Activated CD4-positive, alpha-beta T cell treated with anti-CD3 and anti-CD28 coated beads, Interleukin-2, Interleukin-6, amounts not matched to agents 100 ng/mL and 50 ng/mL, durations not matched to agents 16 hours and 8 hours (primary cell): ENCODE measurements at regions not wholly inside any gene's neighbourhood (a gene's known extent, or its start where the extent isn't known, plus 50 kb on each side); places are given as distances from the start of the nearest gene placed in this dataset.
"Not testable (repeated sequence)": the region's sequence is repeated elsewhere in the genome, so short reads cannot be mapped to it uniquely, and the experiment has no call there.

Experiments
- DNase-seq: peaks from one replicate; pipeline ENCODE4 v3.0.0-alpha.2; 2020

DNA sequence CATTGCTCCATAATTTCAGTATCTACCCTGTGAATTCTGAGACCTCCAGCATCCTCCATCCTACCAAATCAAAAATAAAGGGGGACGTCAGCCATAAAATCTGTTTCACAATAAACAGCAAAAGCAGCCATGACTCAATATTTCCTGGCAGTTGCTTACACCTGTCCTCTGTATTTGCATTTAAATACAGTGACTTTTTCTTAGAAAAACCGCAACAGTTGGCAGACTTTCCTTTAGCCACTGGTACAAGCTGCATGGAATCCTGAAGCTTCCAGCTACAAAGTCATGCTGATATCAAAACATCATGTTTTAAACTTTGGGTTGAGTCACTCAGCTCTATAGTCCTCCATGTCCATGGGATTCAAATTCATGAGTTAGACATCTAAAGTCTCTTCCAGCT is 278.0 kb upstream of the KAZN start:
- DNase-seq, result no peak

DNA sequence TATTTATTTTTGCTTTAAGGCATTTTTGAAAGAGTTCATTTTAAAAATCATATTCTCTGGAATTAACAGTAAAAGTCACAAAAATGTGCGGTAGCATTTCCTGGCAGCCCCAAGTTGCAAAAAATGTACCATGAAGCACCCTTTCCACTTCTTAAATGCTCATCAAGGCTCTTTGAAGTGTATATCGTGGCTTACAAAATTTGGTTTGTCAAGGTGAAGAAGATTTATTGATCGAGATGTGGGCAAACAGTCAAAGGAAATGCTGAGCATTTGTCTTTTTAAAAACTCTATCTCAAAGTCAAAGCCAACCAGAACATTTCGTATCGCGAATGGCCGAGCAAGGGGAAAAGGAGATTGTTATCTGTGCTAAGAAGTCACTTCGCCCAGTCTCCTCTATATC is 277.5 kb upstream of the KAZN start:
- no peak for DNase-seq

DNA sequence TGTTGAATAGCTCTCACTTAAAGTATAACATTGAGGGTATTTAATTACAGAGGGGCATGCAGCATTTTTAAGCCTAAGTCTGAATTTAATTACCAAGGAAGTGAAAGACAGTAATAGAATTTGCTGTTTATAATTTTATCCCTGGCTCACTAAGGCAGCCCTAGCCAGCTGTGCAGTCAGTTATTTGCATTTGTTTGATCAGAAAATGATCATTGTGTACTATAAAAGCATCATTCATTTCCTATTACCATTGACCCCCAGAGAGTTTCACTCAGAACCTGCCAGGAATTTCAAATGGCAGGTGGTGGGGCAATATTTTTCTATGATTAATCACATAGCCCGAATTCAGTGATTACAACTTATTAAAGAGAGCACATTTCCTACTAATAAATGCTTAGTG is 277.1 kb upstream of the KAZN start:
- DNase-seq, result no peak

DNA sequence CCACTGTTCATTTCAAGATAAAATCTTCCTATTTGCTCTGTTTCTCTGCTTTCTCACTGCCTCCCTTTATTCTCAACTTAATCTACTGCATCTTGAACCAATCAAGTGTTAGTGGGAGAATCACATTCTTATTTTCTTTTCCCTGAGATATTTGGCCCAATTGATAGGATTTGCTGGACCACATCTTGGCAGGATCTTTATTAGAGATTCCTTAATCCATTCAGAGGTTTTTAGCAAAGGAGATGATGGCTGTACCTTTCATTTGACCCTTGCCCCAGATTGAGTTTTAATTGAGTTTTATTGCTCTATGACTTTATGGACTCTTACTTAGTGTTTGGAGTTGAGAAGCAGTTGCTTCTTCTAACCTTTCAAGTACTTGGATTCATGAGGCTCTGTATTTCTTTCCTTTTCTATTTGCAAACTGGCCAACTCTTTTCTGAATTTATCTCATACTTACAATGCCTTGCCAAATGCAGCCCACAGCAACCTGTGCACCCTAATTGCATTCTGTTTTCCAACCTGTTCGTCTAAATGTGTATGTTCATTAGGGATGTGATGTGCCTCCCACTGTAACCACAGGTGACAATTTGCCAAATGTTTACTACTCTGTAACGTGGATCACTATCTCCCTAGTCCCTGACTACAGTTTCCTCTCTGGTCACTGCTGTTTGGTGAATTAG is 274.8 kb upstream of the KAZN start:
- DNase-seq, result no peak

DNA sequence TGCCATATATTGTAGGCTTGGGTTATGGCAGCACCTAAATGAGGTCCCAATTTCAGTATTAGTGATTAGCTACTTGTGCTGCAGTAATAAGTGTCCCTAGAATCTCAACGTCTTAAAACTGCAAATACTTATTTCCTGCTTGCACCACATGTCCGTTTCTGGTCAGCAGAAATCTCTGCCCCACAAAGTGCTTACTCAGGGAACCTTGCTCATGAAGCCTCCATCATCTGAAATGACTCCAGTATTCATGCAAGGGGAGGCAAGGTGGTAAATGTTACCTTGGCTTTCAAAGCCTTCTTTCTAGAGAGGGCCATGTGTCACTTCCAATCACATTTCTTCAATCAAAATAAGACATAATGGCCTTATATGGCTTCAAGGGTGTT is 274.2 kb upstream of the KAZN start:
- DNase-seq, result no peak

DNA sequence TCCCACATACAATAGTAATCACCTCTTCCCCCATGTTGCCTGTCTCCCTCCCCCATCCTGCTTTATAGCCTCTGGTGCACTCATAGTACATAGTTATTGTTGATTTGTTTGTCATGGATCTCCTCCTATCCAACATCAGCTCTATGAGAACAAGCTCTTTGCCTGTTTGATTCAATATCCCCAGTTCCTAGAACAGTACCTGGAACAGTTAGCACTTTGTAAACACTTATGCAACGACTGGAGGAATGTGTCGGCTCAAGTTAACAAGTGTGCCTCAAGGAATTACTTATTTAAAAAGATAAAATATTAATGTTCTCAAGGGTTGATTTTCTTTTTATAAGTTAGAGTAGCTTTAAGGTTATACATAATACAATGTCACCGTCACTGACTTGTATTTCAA is 271.6 kb upstream of the KAZN start:
- no peak for DNase-seq

DNA sequence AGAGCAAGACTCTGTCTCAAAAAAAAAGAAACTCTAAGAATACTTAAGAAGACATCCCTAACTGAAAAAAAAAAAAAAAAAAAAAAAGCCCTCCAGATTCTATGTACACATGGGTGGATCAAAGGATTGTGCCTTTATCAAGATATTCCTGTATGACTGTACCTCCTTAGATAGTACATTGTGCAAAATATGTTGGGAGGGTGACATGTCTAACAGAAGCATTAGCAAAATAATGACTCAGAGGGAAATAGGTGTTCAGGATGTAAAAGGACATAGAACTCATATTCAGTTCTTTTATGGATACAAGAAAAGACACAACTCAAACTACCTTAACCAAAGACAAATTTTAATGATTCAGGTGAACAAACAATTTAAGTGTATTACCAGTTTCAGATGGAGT is 269.8 kb upstream of the KAZN start:
- no peak for DNase-seq

DNA sequence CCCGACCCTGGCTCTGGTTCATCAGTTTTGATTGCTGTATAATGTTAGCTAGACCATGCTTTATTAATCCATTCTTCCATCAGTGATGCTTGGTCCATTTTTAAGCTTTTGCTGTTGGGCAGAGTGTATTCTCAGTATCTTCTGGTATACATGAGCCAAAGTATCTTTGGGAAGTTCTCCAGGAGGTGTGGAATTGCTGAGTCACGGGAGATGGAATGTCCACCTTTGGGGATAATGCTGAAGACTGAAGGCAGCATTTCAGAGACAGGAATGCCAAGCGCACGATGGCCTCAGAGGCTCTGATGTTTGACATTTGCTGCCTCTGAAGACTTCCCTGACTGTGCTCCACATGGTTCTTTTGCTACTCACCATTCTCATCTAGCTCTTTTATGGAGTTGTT is 266.3 kb upstream of the KAZN start:
- no peak for DNase-seq

DNA sequence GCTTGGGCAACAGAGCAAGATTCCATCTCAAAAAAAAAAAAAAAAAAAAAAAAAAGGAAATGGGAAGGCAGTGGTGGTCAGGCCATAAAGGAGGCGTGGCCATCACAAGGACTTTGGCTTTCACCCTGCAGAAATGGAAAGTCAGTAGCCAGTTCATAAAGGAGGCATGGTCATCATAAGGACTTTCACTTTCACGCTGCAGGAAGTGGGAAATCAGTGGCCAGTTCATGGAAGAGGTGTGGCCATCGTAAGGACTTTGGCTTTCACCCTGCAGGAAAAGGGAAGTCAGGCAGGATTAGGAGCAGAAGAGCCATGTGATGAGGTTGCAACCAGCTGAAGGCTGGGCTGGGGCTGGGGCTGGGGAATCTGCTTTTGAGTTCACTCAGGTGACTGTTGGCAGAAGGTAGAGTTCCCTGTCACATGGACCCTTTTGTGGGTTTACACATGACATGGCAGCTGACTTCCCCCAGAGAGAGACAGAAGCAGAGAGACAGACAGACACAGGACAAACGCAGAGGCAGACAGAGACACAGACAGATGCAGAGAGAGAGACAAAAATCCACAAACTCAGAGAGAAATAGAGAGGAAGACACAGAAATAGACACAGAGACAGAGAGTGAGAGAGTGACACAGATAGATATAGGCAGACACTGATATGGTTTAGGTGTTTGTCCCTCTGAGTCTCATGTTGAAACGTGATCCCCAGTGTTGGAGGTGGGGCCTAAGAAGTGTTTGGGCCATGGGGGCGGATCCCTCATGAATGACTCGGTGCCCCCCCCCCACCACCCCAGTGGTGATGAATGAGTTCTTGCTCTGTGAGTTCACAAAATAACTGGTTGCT is 263.9 kb upstream of the KAZN start:
- DNase-seq, result no peak

DNA sequence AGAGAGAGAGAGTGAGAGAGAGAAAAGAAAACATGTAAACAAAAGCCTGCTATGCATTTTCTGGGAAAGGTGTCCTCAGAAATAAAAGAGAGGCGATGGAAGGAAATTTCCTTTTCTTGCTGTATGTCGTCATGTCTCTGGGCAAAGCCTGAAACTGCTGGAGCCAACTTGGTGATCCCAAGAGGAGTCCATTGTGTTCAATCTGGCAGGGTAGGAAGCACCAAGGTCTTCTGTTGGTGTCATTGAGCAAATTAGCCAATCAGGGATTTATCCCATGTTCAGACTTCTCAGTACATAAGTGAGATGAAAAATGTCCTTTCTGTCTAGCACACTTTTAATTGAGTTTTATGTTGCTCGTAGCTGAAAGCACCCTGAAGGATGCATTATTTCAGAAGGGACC is 260.0 kb upstream of the KAZN start:
- no peak for DNase-seq

DNA sequence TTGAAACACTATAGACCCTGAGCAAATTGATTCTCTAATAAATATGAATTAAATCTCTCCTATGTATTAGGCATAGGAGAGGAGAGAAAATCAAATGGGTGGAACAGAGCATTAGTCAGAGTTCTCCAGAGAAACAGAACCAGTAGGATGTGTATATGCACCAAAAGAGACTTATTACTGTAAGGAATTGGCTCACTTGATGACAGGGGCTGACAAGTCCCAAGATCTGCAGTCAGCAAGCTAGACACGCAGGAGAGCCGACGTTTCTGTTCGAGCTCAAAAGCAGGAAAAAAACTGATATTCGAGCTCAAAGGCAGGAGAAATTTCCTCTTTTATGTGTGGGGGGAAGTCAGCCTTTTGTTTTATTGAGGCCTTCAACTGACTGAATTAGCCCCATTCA is 259.2 kb upstream of the KAZN start:
- DNase-seq, result no peak

DNA sequence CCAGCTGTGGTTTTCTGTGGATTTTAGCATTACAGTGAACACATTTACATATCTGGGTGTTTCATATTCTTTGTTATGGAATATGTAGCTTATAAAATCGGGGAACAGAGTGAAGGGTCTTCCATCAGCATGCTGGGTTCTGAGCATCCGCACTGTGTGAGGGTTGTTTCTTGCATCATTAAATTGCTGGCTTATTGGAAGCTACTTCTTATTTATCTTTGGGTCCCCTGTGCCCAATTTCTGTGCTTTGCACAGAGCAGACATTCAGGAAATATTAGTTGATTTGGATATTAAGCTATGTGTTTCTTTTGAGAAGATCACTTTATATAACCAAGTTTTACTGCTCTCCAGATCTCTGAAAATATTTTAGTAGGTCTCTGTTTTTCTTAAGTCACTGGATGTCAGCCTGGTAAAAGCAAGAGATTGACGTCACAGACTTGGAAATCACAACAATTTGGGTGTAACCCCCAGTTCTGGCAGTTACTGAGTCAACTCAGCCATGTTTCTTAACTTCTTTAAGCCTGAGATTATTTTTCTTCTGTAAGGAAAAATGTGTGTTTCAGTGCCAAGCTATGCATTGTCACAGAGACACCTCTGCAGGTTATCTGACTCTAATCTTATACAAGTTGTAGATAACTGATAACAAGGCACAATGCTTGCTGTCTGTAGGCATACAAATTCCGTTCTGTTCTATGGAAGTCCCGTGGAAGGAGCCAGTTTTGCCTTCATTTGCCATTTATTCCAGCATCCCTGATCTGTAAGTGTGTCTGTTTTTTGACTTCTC is 258.3 kb upstream of the KAZN start:
- DNase-seq, result no peak

DNA sequence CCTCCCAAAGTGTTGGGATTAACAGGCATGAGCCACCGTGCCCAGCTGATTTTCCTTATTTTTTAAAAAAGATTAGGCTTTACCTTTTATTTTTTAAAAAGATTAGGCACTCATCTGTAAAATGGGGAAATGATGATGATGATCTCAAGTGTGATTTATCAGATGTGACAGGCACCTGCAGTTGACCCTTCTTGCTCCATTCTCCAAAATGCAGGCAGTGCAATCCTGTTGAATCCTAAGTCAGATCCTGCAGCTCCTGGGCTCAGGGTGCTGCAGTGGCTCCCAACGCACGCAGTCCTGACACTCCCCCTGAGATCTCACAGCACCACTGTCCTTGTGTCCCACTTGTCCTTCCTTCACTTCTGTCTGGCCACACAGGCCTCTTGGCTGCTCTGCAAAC is 257.3 kb upstream of the KAZN start:
- no peak for DNase-seq

DNA sequence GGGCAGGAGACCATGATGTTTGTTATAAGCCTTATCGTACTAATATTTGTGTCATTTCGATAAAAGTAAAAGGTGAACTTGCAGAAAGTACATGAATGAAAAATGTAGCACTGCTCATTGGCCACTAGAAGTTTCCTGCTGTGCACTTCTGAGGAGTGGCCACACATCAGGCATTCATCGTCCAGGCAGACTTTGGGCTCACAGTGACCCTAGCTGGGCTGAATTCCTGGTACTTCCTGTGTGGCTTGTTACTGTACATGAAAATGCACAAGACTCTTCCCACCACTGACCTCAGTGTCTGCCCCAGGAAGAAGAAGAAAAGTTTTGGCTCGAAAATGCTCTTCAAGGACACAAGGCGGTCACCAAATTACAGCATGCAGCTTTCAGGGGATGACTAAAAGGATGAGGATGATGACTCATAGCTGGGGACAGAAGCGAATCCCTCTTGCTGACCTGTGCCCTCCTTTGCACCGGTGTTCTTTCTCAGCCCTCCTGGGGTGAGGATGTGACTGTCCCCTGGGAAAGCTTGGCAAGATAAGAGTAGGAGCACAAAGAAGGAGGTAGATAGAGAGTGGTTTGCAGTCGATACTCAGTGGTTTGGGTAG is 252.4 kb upstream of the KAZN start:
- no peak for DNase-seq

DNA sequence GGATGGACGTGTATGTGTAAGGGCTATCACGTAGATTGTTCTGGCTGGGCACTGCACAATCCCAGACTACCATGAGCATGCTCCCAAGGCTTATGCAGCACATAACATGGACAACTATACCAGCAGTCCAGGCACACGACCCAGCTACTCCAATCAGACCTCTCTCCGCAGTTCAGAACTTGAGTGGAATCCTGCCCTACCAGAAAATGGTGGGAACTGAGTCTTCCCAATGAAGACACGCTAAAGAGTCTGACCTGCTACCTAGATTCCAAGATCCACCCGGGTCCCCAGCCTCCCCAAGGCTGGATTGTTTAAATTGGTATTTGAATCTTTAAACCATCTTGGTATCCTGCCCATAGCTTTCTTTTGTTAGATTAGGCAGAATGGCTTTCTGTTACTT is 251.3 kb upstream of the KAZN start:
- no peak for DNase-seq

DNA sequence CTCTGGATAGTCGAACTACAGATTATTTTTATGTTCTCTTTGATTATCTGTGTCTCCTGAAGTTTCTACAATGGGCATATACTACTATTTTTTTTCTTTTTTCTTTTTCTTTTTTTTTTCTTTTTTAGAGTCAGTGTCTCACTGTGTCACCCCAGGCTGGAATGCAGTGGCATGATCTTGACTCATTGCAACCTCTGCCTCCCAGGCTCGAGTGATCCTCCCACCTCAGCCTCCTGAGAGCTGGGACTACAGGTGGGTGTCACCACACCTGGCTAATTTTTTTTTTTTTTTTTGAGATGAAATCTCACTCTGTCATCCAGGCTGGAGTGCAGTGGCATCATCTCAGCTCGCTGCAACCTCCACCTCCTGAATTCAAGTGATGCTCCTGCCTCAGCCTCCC is 250.7 kb upstream of the KAZN start:
- no peak for DNase-seq

DNA sequence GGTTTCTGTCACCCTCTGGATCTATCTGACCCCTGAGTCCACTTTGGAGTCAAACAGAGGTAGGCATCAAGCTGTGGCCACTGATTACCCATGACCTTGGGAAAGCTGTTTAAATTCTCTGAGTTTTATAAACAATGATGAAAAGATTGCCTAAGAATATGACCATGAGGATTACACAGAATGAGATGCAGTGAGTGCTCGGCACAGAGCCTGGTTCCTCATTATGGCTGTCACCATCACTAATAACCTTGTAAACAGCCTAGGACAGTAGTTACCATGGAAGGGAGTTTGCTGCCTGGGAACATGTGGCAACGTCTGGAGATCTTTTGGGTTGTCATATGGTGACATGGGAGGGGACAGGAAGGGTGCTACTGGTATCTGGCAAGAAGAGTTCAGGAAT is 248.3 kb upstream of the KAZN start:
- no peak for DNase-seq

DNA sequence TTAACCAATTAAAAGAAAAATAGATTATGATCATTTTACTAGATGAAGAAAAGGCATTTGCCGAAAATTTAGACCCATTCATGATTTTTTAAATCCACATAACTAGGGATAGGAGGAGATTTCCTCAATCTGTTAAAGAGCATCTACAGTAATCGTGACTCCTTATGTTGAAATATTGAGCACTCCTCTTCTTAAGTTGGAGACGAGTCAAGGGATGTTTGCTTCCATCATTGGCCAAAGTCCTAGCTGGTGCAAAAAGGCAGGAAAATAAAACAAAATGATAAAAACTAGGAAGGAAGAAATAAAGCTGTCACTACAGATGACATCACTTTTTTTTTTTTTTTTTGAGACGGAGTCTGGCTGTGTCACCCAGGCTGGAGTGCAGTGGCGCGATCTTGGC is 245.6 kb upstream of the KAZN start:
- DNase-seq, result no peak

DNA sequence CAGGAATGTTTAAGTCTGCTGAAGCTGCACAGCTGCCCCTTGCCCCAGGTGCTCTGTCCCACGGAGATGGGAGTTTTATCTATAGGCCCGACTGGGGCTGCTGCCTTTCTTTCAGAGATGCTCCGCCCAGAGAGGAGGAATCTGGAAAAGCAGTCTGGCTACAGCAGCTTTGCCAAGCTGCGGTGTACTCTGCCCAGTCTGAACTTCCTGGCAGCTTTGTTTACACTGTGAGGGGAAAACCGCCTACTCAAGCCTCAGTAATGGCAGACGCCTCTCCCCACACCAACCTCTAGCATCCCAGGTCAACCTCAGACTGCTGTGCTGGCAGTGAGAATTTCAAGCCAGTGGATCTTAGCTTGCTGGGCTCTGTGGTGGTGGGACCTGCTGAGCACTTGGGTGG is 237.5 kb upstream of the KAZN start:
- DNase-seq, result not testable (repeated sequence)

DNA sequence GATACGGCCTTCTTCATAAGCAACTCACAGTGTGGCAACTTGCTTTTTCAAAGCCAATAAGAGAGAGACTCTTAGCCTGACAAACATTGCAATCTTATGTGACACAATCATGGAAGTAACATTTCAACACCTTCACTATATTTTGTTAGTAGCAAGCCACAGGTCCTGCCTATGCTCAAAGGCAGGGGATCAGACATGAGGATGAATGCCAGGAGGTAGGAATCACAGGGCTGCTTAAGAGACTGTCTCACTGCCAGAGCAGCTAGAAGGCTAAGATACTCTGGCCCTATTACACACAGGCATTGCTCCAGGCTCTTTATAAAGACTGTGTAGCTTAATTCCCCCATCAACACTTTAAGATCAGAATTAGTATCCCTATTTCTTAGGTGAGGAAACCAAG is 236.2 kb upstream of the KAZN start:
- no peak for DNase-seq

DNA sequence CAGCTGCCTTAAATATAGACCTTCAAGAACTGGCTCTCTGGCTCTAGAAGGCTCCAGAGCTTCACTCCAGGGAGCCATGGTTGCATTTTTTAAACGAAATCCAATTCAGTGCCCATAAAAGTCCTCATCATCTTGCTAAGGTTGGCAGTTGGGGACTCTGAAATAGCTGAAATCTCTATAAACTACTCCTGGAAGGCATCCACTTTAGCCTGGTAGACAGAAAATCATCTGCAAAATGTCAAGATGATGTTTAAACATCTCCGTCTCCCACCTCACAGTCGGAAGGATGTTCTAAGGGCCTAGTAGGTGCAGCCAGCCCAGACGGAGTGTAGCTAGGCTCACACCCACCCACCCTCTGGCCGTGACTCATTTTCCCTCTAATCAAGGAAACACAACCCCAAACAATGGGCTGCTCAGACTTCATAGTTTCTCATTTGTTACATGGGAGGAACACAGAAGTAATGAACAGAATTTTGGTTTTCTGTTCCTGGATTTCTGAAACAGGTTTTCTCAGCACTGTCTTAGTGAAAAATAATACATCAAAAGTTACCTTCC is 235.4 kb upstream of the KAZN start:
- DNase-seq, result no peak

DNA sequence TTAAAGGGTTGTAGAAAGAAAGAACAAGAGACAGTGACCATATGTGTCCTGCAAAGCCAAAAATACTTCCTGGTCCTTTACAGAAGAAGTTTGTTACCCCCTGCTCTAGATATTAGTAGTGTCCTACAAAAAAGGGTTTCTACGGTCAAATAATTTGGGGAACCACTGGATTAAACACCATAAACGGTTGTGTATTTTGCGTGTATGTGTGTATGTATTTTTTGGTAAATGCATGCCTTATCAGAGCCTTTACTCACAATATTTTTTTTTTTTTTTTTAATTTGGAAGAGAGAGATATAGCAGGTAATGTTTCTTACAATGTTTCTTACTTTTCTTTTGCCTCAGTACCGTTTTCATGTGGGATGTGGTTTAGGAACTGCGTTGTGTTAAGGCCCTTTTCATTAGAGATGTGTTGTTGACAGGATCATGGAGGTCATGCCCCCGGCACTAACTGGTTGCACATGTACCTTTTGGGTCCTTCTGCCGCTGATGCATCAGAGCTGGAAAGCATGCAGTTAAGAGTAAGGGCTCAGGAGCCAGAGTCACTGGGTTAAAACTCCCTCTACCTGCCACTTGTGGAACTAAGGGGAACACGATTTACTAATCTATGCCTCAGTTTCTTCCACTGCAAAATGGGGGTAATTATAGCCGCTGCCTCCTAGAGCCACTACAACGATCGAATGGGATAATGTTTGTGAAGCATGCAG is 234.6 kb upstream of the KAZN start:
- no peak for DNase-seq
